ENCODE measurements at regions not wholly inside any gene's neighbourhood (a gene's known extent, or its start where the extent isn't known, plus 50 kb on each side); places are given as distances from the start of the nearest gene placed in this dataset.
A peak's percentile ranks its signal among the peaks of the same experiment; 100 is the strongest.

DNA sequence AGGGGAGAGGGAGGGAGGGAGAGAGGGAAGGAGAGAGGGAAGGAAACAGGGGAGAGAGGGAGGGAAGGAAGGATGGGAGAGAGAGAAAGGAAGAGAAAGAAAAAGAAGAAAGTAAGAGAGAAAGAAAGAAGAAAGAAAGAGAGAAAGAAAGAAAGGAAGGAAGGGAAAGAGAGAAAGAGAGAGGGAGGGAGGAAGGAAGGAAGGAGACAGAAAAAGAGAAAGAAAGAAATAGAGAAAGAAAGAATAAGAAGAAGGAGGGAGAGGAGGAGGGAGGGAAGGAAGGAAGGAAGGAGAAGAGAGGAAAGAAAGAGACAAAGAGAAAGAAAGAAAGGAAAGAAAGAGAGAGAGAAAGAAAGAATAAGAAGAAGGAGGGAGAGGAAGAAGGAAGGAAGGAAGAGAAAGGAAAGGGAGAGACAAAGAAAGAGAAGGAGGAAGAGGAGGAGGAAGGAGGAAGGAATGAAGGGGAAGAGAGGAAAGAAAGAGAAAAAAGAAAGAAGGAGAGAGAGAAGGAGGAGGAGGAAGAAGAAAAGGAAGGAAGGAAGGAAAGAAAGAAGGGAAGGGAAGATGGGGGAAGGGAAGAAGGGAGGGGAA is 189.6 kb downstream of the PARM1 start:
- no peak overlapping the region for H3K4me3 ChIP-seq
- DNase-seq = no peak
- no peaks in the 10 kb centered on the region for H3K36me3 ChIP-seq
- H3K9me3 ChIP-seq = peaks cover 0 to 14% (median 2%) of the 10 kb centered on the region in 4 donors
- intact Hi-C loops (cut with DNase I; ENCODE audit: low total_unique reads) = no loop called here
- H3K27ac ChIP-seq = no peak overlapping the region
- no peaks in the 10 kb centered on the region for H3K27me3 ChIP-seq
- no peaks in the 10 kb centered on the region for H3K4me1 ChIP-seq
- TF ChIP-seq, protein P1, sequence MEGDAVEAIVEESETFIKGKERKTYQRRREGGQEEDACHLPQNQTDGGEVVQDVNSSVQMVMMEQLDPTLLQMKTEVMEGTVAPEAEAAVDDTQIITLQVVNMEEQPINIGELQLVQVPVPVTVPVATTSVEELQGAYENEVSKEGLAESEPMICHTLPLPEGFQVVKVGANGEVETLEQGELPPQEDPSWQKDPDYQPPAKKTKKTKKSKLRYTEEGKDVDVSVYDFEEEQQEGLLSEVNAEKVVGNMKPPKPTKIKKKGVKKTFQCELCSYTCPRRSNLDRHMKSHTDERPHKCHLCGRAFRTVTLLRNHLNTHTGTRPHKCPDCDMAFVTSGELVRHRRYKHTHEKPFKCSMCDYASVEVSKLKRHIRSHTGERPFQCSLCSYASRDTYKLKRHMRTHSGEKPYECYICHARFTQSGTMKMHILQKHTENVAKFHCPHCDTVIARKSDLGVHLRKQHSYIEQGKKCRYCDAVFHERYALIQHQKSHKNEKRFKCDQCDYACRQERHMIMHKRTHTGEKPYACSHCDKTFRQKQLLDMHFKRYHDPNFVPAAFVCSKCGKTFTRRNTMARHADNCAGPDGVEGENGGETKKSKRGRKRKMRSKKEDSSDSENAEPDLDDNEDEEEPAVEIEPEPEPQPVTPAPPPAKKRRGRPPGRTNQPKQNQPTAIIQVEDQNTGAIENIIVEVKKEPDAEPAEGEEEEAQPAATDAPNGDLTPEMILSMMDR (IDR thresholded peaks at IDR 0.05) = no peak
- TF ChIP-seq POLR2A (IDR thresholded peaks at IDR 0.05) (no peak), EP300 (IDR thresholded peaks at IDR 0.05) (no peak), POLR2AphosphoS5 (IDR thresholded peaks at IDR 0.05) (no peak)

DNA sequence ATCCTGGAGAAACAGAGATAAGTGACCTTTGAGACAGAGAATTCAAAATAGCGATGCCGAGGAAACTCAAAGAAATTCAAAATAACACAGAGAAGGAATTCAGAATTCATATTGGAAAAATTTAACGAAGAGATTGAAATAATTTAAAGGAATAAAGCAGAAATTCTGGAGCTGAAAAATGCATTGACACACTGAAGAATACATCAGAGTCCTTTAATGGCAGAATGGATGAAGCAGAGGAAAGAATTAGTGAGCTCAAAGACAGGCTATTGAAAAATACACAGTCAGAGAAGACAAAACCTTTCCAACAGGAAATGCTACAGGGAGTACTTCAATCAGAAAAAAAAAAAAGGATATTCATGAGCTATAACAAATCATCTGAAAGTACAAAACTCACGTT is 185.8 kb downstream of the PARM1 start:
- no peaks in the 10 kb centered on the region for H3K27me3 ChIP-seq
- no peak overlapping the region for H3K27ac ChIP-seq
- 83 to 98% (median 90%) methylated on average over 4 of the region's 4 CpGs for WGBS, 5 donors

DNA sequence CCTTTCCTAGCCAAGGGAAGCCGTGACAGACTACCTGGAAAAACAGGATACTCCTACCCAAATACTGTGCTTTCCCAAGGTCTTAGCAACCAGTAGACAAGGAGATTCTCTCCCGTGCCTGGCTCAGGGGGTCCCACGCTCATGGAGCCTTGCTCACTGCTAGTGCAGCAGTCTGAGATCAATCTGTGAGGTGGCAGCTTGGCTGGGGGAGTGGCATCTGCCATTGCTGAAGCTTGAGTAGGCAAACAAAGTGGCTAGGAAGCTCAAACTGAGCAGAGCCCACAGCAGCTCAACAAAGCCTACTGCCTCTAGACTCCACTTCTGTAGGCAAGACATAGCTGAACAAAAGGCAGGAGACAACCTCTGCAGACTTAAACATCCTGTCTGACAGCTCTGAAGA is 177.1 kb downstream of the PARM1 start:
- 74 to 96% (median 93%) methylated on average over 3 of the region's 3 CpGs for WGBS, 5 donors

More for the DNA sequence above, 185.8 kb downstream of the PARM1 start:
- no peaks in the 10 kb centered on the region for H3K4me1 ChIP-seq
- DNase-seq = no peak
- intact Hi-C loops (cut with DNase I; ENCODE audit: low total_unique reads) = no loop called here
- H3K9me3 ChIP-seq = peaks cover 0 to 14% (median 4%) of the 10 kb centered on the region in 4 donors
- H3K36me3 ChIP-seq = no peaks in the 10 kb centered on the region
- H3K4me3 ChIP-seq = no peak overlapping the region
- no peak for TF ChIP-seq EP300 (IDR thresholded peaks at IDR 0.05)
- TF ChIP-seq POLR2AphosphoS5 (IDR thresholded peaks at IDR 0.05) = no peak
- TF ChIP-seq, protein P1 (IDR thresholded peaks at IDR 0.05) = no peak
- no peak for TF ChIP-seq POLR2A (IDR thresholded peaks at IDR 0.05)

DNA sequence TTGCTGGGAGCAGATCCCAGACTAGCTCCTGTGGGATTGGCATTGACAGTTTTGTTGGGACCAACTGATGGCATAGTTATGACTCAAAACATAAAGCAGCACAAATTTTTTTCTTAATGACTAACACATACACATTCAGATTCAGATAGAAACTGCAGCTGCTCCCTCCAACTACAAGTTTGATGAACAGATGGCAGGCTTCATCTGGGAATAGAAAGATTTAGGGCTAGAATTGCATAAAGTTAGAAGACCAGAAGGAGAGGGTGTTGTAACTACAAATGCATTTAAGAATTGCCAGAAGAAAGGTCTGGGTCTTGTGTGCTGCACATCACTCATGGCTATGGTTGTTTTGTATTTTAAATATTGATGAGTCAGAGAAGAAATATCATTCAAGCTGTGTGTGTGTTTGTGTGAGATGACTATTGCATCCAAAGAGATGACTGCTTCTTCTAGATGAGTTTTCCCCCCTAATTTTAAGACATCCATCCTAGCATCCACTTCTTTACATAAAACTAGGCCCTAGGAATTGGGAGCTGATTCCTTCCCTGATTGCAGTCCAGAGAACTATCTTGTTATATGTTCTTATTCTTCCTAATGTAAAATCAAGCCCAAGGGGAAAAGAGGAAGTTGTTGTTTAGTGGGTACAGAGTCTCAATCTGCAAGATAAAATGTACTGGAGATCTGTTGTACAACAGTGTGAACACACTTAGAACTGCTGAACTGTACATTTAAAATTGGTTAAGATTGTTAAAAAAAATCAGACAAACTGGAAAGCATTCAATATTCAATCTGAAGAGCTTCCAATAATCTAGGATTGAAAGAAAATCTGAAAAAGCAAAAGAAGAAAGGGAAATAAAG is 175.1 kb downstream of the PARM1 start:
- TF ChIP-seq, protein P1 (IDR thresholded peaks at IDR 0.05) = no peak
- peak in 1 of 3 donors; percentile 10 for TF ChIP-seq POLR2AphosphoS5 (IDR thresholded peaks at IDR 0.05)
- H3K9me3 ChIP-seq = no peaks in the 10 kb centered on the region
- intact Hi-C loops (cut with DNase I; ENCODE audit: low total_unique reads) = no loop called here
- H3K36me3 ChIP-seq = no peaks in the 10 kb centered on the region
- H3K4me1 ChIP-seq = peaks cover 0 to 5% (median 0%) of the 10 kb centered on the region in 4 donors
- DNase-seq = no peak
- H3K27ac ChIP-seq = no peak overlapping the region
- H3K4me3 ChIP-seq = no peak overlapping the region
- no peaks in the 10 kb centered on the region for H3K27me3 ChIP-seq

More for the DNA sequence above, 177.1 kb downstream of the PARM1 start:
- no peaks in the 10 kb centered on the region for H3K36me3 ChIP-seq
- no peak overlapping the region for H3K4me3 ChIP-seq
- H3K4me1 ChIP-seq = peaks cover 0 to 5% (median 0%) of the 10 kb centered on the region in 4 donors
- no peak overlapping the region for H3K27ac ChIP-seq
- no peaks in the 10 kb centered on the region for H3K27me3 ChIP-seq
- intact Hi-C loops (cut with DNase I; ENCODE audit: low total_unique reads) = no loop called here
- DNase-seq = no peak
- peaks cover 0 to 4% (median 0%) of the 10 kb centered on the region in 4 donors for H3K9me3 ChIP-seq
- TF ChIP-seq EP300 (IDR thresholded peaks at IDR 0.05) (no peak), POLR2A (IDR thresholded peaks at IDR 0.05) (no peak), POLR2AphosphoS5 (IDR thresholded peaks at IDR 0.05) (no peak)
- TF ChIP-seq, protein P1 (IDR thresholded peaks at IDR 0.05) = no peak

Data from stomach (tissue), 8 donors.